Testis (tissue), 2 donors: ENCODE measurements at regions not wholly inside any gene's neighbourhood (a gene's known extent, or its start where the extent isn't known, plus 50 kb on each side); places are given as distances from the start of the nearest gene placed in this dataset.

Source experiments
- DNase-seq: peaks from one replicate; pipeline ENCODE4 v3.0.0-alpha.2; 2019
- H3K27ac ChIP-seq, 2 donors: fragments of 200-600 bp; sonication (generic); one replicate each; pipeline ENCODE4 v1.5.1; 2019
- H3K27me3 ChIP-seq: fragments of 200-600 bp; sonication (generic); one replicate; pipeline ENCODE4 v1.5.1; 2019
- H3K36me3 ChIP-seq: fragments of 200-600 bp; sonication (generic); one replicate; pipeline ENCODE4 v1.5.1; 2017; ENCODE audit warnings: low read depth; ENCODE audit errors: missing control alignments
- H3K4me1 ChIP-seq: fragments of 200-600 bp; sonication (generic); one replicate; pipeline ENCODE4 v1.5.1; 2019
- H3K4me3 ChIP-seq, 2 donors: fragments of 200-600 bp; sonication (generic); one replicate each; pipeline ENCODE4 v1.5.1; 2017 to 2019
- H3K9me3 ChIP-seq: fragments of 200-600 bp; sonication (generic); one replicate; pipeline ENCODE4 v1.5.1; 2017
- POLR2A ChIP-seq: fragments of 450-650 bp; IDR thresholded peaks from one replicate; pipeline ENCODE4 v1.6.1; 2017; ENCODE audit warnings: antibody characterized with exemption, mild to moderate bottlenecking, moderate library complexity
- WGBS, 2 donors: methylation state at CpG; one replicate each; pipeline ENCODE4 v1.1.5; 2018; 5-methylcytosine and 5-hydroxymethylcytosine counted together
- intact Hi-C: fragments of 100-400 bp; cut with DNase I; formaldehyde crosslinking; loops from one replicate; pipeline ENCODE4 v1.15.1; 2023; ENCODE audit warnings: low total_unique reads
- TF ChIP-seq, protein P1 (sequence below), 3 experiments: fragments of 450-650 bp in 2 of 3; fragments of 200-600 bp in 1 of 3; sonication (generic) in 1 of 3; IDR thresholded peaks; one replicate each; pipeline ENCODE4 v1.5.1; 2016 to 2019; ENCODE audit warnings: antibody characterized with exemption in 3 of 3, mild to moderate bottlenecking in 2 of 3, moderate library complexity in 1 of 3

DNA sequence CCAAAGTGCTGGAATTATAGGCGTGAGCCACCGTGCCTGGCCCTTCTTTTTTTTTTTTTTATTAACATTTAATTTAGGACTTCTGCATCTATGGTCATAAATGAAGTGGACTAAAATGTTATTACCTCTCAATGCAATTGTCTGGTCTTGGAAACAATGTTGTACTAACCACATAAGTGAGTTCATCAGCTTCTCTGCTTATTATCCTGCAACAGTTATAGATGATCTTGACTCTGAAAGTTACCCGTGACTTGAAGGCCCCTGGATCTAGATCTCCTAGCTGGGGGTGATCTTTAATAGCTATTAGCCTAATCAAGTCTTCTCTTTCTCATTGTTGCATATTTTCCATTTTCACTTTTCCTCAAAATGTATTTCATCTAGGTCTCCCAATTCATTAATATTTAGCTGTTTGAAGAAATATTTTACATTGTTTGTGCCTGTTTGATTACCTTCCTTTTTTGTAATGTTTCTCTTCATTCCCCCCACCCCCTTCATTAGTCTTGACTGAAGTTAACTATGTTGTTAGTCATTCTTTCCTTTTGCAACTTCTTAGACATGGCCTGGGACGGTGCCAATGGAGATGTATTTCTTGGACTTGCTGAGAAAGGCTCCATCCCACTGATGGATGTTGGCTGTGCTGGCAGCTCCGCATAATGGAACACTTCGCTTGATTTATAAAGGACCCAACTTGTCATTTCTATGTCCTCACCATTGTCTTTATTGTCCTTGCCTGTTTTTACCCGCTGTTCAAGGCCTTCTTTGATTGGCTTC is 141.6 kb upstream of the RIOK3 start:
- no peak for TF ChIP-seq POLR2A
- TF ChIP-seq, protein P1, sequence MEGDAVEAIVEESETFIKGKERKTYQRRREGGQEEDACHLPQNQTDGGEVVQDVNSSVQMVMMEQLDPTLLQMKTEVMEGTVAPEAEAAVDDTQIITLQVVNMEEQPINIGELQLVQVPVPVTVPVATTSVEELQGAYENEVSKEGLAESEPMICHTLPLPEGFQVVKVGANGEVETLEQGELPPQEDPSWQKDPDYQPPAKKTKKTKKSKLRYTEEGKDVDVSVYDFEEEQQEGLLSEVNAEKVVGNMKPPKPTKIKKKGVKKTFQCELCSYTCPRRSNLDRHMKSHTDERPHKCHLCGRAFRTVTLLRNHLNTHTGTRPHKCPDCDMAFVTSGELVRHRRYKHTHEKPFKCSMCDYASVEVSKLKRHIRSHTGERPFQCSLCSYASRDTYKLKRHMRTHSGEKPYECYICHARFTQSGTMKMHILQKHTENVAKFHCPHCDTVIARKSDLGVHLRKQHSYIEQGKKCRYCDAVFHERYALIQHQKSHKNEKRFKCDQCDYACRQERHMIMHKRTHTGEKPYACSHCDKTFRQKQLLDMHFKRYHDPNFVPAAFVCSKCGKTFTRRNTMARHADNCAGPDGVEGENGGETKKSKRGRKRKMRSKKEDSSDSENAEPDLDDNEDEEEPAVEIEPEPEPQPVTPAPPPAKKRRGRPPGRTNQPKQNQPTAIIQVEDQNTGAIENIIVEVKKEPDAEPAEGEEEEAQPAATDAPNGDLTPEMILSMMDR (IDR thresholded peaks at IDR 0.05) = no peak
- DNase-seq = no peak
- Histone ChIP-seq H3K27me3 (no peaks in the 10 kb centered on the region), H3K9me3 (no peaks in the 10 kb centered on the region), H3K36me3 (no peaks in the 10 kb centered on the region), H3K4me1 (peaks cover 13% of the 10 kb centered on the region), H3K4me3 (no peak overlapping the region), H3K27ac (no peak overlapping the region)
- WGBS, 2 donors = 70 to 82% methylated on average over 7 of the region's 7 CpGs
- intact Hi-C loops = no loop called here

DNA sequence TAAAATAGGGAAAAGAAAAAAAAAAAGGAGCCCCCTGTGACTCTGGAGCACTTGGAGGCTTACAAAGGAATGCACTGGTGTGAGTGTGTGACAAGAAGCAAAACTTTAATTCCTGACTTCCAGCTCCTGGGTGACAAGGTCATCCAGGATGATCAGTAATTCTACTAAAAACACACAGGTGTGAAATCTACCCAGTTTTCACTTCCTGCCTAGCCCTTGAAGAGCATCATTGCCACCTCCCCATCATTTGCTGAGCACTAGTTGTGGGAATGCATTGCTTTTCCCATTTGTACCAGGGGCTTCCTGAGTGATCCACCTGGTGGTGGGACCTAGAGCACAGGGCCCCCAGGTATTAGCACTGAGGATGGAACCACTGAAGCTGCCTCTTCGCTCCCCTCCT is 139.7 kb upstream of the RIOK3 start:
- Histone ChIP-seq H3K27me3 (no peaks in the 10 kb centered on the region), H3K27ac (no peak overlapping the region), H3K36me3 (no peaks in the 10 kb centered on the region), H3K4me1 (peaks cover 13% of the 10 kb centered on the region), H3K9me3 (no peaks in the 10 kb centered on the region), H3K4me3 (no peak overlapping the region)
- TF ChIP-seq, protein P1 (IDR thresholded peaks at IDR 0.05) = no peak
- TF ChIP-seq POLR2A = no peak
- WGBS, 2 donors = 100% methylated on average over 1 of the region's 1 CpG
- intact Hi-C loops = no loop called here
- no peak for DNase-seq

DNA sequence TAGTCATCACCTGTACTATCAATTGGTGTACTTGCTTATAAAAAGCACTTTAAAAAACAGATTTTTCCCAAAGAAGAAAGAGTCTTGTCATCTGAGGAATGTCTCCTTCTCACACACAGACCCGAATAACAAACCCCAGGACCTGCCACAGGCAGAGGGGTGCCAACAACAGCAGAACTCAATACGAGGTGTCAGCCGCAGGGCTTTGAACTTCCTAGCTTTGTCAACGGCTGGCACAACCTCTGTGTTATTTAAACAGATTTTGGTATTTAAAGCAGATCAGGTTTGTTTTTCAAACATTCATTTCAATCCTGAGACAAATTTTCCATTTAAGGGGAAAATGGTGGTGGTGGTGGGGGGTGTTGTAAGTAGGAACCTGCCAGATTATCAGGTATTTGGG is 138.4 kb upstream of the RIOK3 start:
- TF ChIP-seq POLR2A = no peak
- TF ChIP-seq, protein P1 (IDR thresholded peaks at IDR 0.05) = no peak
- Histone ChIP-seq H3K9me3 (no peaks in the 10 kb centered on the region), H3K4me3 (no peak overlapping the region), H3K27ac (no peak overlapping the region), H3K36me3 (no peaks in the 10 kb centered on the region), H3K27me3 (no peaks in the 10 kb centered on the region), H3K4me1 (peaks cover 13% of the 10 kb centered on the region)
- intact Hi-C loops = no loop called here
- 73 to 89% methylated on average over 4 of the region's 4 CpGs for WGBS, 2 donors
- no peak for DNase-seq

DNA sequence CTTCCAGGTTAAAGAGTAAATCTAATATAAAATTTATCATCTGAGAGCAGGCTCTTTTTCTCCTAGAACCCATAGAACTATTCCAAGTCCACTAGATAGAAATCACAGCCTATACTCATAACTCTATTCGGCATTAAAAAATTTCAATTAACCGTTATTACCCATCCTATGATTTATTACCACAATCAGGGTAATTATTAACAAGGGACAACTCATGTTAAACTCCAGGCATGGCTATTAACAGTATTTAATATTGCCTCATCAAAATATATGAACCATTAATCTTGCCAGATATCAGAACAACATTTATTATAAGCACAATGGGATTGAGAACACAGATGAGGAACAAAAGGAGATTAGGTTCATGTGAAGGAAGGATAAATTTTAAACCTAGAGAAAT is 136.8 kb upstream of the RIOK3 start:
- DNase-seq = no peak
- no peaks in the 10 kb centered on the region for H3K36me3 ChIP-seq
- no peak overlapping the region for H3K27ac ChIP-seq
- no peak overlapping the region for H3K4me3 ChIP-seq
- no peaks in the 10 kb centered on the region for H3K9me3 ChIP-seq
- intact Hi-C loops = no loop called here
- peaks cover 13% of the 10 kb centered on the region for H3K4me1 ChIP-seq
- WGBS, 2 donors = 89 to 95% methylated on average over 2 of the region's 2 CpGs
- no peaks in the 10 kb centered on the region for H3K27me3 ChIP-seq
- no peak for TF ChIP-seq POLR2A
- TF ChIP-seq, protein P1 (IDR thresholded peaks at IDR 0.05) = no peak

DNA sequence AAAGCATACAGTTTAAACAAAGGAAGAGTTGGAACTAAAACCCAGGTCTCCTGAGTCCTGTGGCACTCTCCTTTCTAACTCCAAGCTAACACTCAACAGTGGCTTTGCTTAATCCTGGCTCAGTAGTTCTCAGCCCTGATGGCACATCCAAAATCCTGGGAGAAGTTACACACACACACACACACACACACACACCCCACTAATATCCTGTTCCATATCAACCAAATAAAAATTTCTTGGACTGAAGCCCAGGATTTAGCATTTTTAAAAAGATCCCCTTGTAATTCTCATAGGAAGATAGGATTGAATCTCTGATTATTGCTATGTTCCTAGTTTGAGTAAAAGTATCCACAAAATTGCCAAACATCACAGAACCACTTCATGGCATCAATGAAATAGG is 136.1 kb upstream of the RIOK3 start:
- DNase-seq = no peak
- no peak overlapping the region for H3K27ac ChIP-seq
- no peaks in the 10 kb centered on the region for H3K36me3 ChIP-seq
- no peak for TF ChIP-seq POLR2A
- TF ChIP-seq, protein P1 (IDR thresholded peaks at IDR 0.05) = no peak
- no peaks in the 10 kb centered on the region for H3K27me3 ChIP-seq
- H3K9me3 ChIP-seq = no peaks in the 10 kb centered on the region
- intact Hi-C loops = no loop called here
- H3K4me3 ChIP-seq = no peak overlapping the region
- H3K4me1 ChIP-seq = peaks cover 6% of the 10 kb centered on the region
